Stimulated activated CD4-positive, alpha-beta T cell treated with anti-CD3 and anti-CD28 coated beads, Interleukin-1b, Interleukin-23, amount 100 ng/mL, for 1 hour (primary cell): ENCODE measurements at regions not wholly inside any gene's neighbourhood (a gene's known extent, or its start where the extent isn't known, plus 50 kb on each side); places are given as distances from the start of the nearest gene placed in this dataset.
"Not testable (repeated sequence)": the region's sequence is repeated elsewhere in the genome, so short reads cannot be mapped to it uniquely, and the experiment has no call there.

ENCODE experiments used
- DNase-seq, 2 donors: peaks; one replicate each; pipeline ENCODE4 v3.0.0-alpha.2; 2020; ENCODE audit warnings: low read depth in 2 of 2

GRCh38 chr7:32223721-32224120 lies 153.5 kb upstream of the PDE1C start:
- DNase-seq, result no peak

GRCh38 chr7:32223071-32223650 lies 153.0 kb upstream of the PDE1C start:
- no peak for DNase-seq

- no peak for DNase-seq
Observed at GRCh38 chr7:32222251-32222900, 152.2 kb upstream of the PDE1C start.

GRCh38 chr7:32221736-32222135 lies 151.5 kb upstream of the PDE1C start:
- DNase-seq, result no peak

GRCh38 chr7:32221056-32221455 lies 150.8 kb upstream of the PDE1C start:
- DNase-seq, result no peak

DNA sequence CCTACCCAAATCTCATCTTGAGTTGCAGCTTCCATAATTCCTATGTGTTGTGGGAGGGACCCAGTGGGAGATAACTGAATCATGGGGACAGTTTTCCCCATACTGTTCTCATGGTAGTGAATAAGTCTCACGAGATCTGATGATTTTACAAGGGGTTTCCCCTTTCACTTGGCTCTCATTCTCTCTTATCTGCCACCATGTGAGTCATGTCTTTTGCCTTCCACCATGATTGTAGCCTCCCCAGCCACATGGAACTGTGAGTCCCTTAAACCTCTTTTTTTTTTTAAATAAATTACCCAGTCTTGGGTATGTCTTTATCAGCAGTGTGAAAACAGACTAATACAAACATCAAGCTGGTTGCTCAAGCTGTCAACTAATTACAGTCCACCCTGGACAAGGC lies 149.6 kb upstream of the PDE1C start:
- DNase-seq, result not testable (repeated sequence)

GRCh38 chr7:32219416-32219815 lies 149.2 kb upstream of the PDE1C start:
- DNase-seq, result no peak

- DNase-seq, result no peak
Observed at GRCh38 chr7:32218741-32219288, 148.6 kb upstream of the PDE1C start.

DNA sequence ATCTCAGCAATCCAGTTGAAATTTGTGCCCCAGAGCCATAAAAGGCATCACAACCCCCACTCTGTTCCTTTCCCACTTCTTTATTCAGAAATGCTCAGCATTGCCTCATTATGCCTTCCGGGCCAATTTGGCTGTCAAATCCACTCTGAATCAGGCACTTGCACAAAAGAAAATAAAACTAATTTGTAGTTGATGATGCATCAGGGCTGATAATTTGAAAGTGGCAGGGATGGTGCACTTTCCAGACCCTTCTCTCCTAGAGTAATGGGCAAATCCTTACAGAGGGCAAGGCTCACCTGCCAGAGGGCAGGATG lies 147.9 kb upstream of the PDE1C start:
- DNase-seq, result no peak

DNA sequence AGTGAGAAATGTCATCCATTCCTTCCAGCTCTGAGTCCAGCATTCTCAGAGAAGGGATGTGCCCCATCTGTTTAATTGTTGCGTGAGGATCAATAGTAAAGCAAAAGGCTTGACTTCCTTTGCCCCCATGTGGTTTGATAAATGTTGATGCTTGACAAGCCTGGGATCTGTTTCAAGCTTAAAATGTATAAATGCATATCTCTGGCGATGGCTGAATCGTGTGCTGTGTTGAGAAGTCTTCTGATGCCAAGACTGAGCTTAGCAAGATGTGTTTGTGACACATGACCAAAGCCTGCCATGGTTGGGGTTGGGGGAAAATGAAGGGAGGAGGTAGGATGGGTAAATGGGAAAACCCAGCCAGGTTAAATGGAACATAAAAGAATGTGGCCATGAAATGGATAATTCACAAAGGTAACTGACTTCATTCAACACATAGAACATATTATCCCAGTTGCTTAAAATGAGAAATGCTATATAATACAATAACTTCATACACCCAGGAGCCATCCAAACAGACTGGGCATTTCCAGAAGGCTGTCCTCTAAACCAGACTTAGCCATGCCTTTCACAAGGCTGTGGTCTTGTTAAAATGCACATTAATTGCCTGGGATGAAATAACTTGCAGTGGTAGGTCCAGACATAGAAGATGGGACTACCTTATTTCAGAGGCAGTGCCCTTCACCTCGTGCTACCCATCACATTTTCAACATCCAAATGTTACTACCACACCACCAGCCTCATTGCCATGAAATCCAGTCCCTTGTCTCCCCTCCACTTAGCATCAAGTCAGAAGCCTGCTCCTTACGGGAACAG lies 147.3 kb upstream of the PDE1C start:
- DNase-seq, result no peak

- no peak for DNase-seq
Observed at GRCh38 chr7:32216759-32217158, 146.6 kb upstream of the PDE1C start.

GRCh38 chr7:32215697-32216096 lies 145.5 kb upstream of the PDE1C start:
- DNase-seq, result no peak

DNA sequence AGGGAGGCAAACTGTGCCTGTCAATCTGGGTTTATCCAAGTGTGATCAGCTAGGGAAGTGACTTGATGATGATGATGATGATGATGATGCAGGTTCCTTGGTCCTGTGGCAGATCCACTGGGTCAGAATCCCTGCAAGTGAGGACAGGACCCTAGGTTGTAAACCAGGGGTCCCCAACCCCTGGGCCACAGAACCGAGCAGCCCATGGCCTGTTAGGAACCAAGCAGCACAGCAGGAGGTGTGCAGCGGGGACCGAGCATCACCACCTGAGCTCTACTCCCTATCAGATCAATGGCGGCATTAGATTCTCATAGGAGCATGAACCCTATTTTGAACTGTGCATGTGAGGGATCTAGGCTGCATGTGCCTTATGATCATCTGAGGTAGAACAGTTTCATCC lies 144.7 kb upstream of the PDE1C start:
- no peak for DNase-seq

DNA sequence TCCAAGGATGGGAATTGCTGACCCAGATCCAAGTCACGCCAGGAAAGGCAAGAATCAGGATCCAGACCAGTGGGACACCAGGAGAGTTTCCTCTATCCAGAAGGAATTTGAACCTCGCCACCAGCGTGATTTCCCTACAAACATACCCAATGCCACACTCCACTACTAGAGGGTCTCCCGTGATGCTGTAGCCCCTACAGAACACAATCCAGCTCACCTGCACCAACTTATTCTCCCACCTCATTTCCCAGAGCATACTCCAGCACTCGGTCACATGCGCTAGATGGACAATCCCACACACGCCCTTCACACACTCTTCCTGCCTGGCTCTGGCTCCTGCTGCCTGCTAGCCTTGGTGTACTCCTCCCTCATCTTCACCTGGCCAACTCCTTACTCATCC lies 142.1 kb upstream of the PDE1C start:
- no peak for DNase-seq

GRCh38 chr7:32206987-32207386 lies 136.8 kb upstream of the PDE1C start:
- no peak for DNase-seq

- no peak for DNase-seq
Observed at GRCh38 chr7:32206488-32206887, 136.3 kb upstream of the PDE1C start.

GRCh38 chr7:32205298-32205824 lies 135.2 kb upstream of the PDE1C start:
- not testable (repeated sequence) for DNase-seq

- no peak for DNase-seq
Observed at GRCh38 chr7:32204361-32205018, 134.3 kb upstream of the PDE1C start.

DNA sequence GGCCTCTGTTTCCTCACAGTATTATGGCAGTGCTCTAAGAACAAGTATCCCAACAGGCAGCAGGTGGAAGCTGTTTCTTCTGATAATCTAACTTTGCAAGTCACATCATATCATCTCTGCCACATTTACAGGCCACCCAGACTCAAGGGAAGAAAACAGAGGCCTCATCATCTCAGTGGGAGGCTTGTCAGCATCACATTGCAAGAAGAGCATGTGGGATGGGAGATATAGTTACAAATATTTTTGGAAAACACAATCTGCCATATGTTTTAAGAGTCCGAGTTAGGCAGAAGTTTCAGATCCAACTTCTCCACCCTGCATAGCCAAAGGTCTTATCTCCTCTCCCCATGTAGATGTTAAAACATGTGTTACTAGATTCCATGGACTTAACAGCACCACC lies 130.4 kb upstream of the PDE1C start:
- DNase-seq, result no peak

DNA sequence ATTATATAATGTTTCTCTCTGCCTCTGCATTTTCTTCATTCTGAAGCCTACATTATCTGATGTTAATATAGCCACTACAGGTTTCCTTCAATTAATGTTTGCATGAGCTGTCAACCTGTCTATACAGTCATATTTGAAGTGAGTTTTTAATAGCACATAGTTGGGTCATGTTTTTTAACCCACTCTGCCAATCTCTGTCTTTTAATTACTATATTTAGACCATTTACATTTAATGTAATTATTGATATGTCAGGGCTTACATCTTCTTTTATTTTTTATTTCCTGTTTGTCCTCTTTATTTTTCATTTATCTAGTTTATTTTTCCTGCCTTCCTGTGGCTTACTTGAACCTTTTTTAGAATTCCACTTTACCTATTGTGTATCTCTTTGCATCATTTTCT lies 124.3 kb upstream of the PDE1C start:
- DNase-seq, result no peak

DNA sequence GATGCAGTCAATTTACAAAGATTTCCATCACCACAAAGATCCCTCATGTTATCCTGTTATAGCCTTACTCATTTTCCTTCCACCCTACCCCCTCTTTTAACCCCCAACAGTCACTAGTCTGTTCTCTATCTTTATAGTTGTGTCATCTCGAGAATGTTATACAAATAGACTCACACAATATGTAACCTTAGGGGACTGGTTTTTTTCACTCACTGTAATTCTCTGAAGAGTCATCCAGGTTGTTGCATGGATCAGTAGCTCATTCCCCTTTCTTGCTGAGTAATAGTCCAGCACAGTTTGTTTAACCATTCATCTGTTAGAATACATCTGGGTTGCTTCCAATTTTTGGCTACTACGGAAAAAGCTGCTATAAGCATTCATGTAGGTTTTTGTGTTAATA lies 121.1 kb upstream of the PDE1C start:
- no peak for DNase-seq

DNA sequence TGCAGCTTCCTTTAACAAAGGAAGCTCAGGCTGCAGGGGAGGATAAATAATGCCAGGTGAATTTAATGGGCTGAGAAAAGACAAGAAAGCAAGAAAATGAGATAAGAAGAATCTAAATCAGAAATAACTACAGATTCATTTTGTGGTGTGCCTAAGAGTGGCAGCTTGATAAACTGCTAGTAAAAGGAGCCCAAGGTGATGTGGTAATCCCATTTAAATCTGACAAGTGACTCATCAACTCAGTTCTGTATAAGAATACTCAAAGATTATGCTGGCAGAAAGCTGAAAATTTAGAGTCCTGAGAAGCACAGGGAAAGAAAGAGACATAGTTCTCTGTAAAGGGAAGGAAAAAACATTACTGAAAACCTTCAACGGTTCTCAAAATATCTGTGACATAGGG lies 109.4 kb upstream of the PDE1C start:
- DNase-seq, result no peak
